ENCODE measurements at regions not wholly inside any gene's neighbourhood (a gene's known extent, or its start where the extent isn't known, plus 50 kb on each side); places are given as distances from the start of the nearest gene placed in this dataset.

DNA sequence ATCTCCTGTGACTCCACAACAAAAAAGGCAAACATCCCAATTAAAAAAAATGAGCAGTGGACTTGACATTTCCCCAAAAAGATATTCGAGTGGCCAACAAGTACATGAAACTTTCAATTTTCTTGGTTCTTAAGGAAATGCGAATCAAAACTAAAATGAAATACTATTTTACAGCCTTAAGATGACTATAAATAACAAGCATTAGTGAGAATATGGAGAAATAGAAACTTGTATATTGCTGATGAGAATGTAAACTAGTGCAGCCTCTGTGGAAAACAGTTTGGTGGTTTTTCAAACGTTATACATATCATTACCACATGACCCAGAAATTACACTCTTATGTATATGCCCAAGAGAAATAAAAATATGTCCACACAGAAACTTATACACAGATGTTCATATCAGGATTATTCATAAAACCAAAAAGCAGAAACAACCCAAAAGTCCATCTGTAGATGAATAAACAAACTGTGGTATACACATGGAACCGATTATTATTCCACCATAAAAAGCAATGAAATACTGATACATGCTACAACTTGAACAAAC is 153.2 kb upstream of the GPR149 start:
- H3K27ac Mint-ChIP-seq (ENCODE audit: unreplicated experiment), result no peak overlapping the region
- H3K36me3 Mint-ChIP-seq (ENCODE audit: low read depth, unreplicated experiment), result no peaks in the 10 kb centered on the region
- DNase-seq (ENCODE audit: low spot score), result no peak
- no peaks in the 10 kb centered on the region for H3K27me3 Mint-ChIP-seq (ENCODE audit: unreplicated experiment)
- no peak overlapping the region for H3K4me3 Mint-ChIP-seq (ENCODE audit: unreplicated experiment)
- H3K4me1 Mint-ChIP-seq (ENCODE audit: unreplicated experiment), result no peaks in the 10 kb centered on the region
- TF ChIP-seq CTCF (IDR thresholded peaks at IDR 0.05; ENCODE audit: unreplicated experiment), result no peak
- H3K9me3 Mint-ChIP-seq (ENCODE audit: unreplicated experiment), result no peaks in the 10 kb centered on the region

DNA sequence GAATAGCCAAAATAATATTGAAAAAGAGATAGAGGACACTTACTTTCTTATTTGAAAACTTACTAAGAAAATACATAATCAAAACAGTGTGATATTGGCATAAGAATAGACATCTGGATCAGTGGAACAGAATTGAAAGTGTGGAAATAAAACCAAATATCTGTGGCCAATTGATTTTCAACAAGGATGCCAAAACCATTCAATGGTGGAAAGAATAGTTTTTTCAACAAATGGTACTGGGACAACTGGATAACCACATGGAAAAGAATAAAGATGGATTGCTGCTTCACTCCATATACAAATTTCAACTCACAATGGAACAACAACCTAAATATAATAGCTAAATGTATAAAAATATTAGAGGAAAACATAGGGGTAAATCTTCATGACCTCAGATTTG is 152.5 kb upstream of the GPR149 start:
- Mint-ChIP-seq H3K9me3 (ENCODE audit: unreplicated experiment) (no peaks in the 10 kb centered on the region), H3K36me3 (ENCODE audit: low read depth, unreplicated experiment) (no peaks in the 10 kb centered on the region), H3K27me3 (ENCODE audit: unreplicated experiment) (no peaks in the 10 kb centered on the region), H3K4me1 (ENCODE audit: unreplicated experiment) (no peaks in the 10 kb centered on the region), H3K27ac (ENCODE audit: unreplicated experiment) (no peak overlapping the region), H3K4me3 (ENCODE audit: unreplicated experiment) (no peak overlapping the region)
- no peak for TF ChIP-seq CTCF (IDR thresholded peaks at IDR 0.05; ENCODE audit: unreplicated experiment)
- DNase-seq (ENCODE audit: low spot score), result no peak

GRCh38 chr3:154571553-154572226 is 141.7 kb upstream of the GPR149 start:
- no peak overlapping the region for H3K4me3 Mint-ChIP-seq (ENCODE audit: unreplicated experiment)
- H3K9me3 Mint-ChIP-seq (ENCODE audit: unreplicated experiment), result no peaks in the 10 kb centered on the region
- no peak for TF ChIP-seq CTCF (IDR thresholded peaks at IDR 0.05; ENCODE audit: unreplicated experiment)
- no peaks in the 10 kb centered on the region for H3K36me3 Mint-ChIP-seq (ENCODE audit: low read depth, unreplicated experiment)
- no peak overlapping the region for H3K27ac Mint-ChIP-seq (ENCODE audit: unreplicated experiment)
- DNase-seq (ENCODE audit: low spot score), result no peak
- no peaks in the 10 kb centered on the region for H3K27me3 Mint-ChIP-seq (ENCODE audit: unreplicated experiment)
- no peaks in the 10 kb centered on the region for H3K4me1 Mint-ChIP-seq (ENCODE audit: unreplicated experiment)

DNA sequence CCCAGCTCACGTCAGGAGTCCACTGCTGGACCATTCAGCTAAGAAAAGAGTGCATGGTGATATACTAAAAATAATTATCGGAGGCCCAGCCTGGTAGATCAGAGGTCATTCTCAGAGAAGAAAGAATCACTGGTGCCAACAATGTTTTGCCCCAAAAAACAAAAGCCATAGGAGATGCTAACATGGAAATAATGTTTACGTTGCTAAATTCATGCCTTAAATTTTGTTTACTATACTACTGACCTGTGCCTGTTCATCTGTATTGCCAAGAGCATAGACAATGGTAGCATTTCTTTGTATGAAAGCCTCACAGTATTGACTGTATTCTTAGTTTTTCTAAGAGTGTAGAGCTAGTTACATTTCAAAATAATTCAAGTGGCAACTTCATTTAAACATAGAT is 138.1 kb upstream of the GPR149 start:
- H3K4me3 Mint-ChIP-seq (ENCODE audit: unreplicated experiment), result no peak overlapping the region
- H3K27me3 Mint-ChIP-seq (ENCODE audit: unreplicated experiment), result no peaks in the 10 kb centered on the region
- no peaks in the 10 kb centered on the region for H3K9me3 Mint-ChIP-seq (ENCODE audit: unreplicated experiment)
- no peak overlapping the region for H3K27ac Mint-ChIP-seq (ENCODE audit: unreplicated experiment)
- no peaks in the 10 kb centered on the region for H3K4me1 Mint-ChIP-seq (ENCODE audit: unreplicated experiment)
- no peak for TF ChIP-seq CTCF (IDR thresholded peaks at IDR 0.05; ENCODE audit: unreplicated experiment)
- DNase-seq (ENCODE audit: low spot score), result no peak
- H3K36me3 Mint-ChIP-seq (ENCODE audit: low read depth, unreplicated experiment), result no peaks in the 10 kb centered on the region

- Mint-ChIP-seq H3K36me3 (ENCODE audit: low read depth, unreplicated experiment) (no peaks in the 10 kb centered on the region), H3K27ac (ENCODE audit: unreplicated experiment) (no peak overlapping the region), H3K27me3 (ENCODE audit: unreplicated experiment) (no peaks in the 10 kb centered on the region), H3K4me3 (ENCODE audit: unreplicated experiment) (no peak overlapping the region), H3K9me3 (ENCODE audit: unreplicated experiment) (no peaks in the 10 kb centered on the region), H3K4me1 (ENCODE audit: unreplicated experiment) (no peaks in the 10 kb centered on the region)
- no peak for TF ChIP-seq CTCF (IDR thresholded peaks at IDR 0.05; ENCODE audit: unreplicated experiment)
- DNase-seq (ENCODE audit: low spot score), result no peak
Observed at GRCh38 chr3:154559623-154560022, 129.6 kb upstream of the GPR149 start.

Data from endothelial cell (in vitro differentiated cells).